CD4-positive, alpha-beta T cell (primary cell): ENCODE measurements at regions not wholly inside any gene's neighbourhood (a gene's known extent, or its start where the extent isn't known, plus 50 kb on each side); places are given as distances from the start of the nearest gene placed in this dataset.

Experiments used
- ATAC-seq: fragments of 200-7000 bp; cut with Tn5 transposase; one replicate; pipeline ENCODE4 v1.10.0; 2022; ENCODE audit warnings: mild to moderate bottlenecking; ENCODE audit not compliant: poor library complexity
- CTCF ChIA-PET: fragments of 350-600 bp; sonication (Branson Sonifier 250); formaldehyde crosslinking; loops from one replicate; lab custom pipeline; 2021; ENCODE audit warnings: antibody characterized with exemption, inconsistent platforms; lab: Charles Lee
- POLR2A ChIA-PET: fragments of 350-600 bp; sonication (Branson Sonifier 250); formaldehyde crosslinking; loops from one replicate; lab custom pipeline; 2021; ENCODE audit warnings: antibody characterized with exemption, inconsistent platforms; lab: Charles Lee
- DNase-seq, 14 experiments: peaks; one replicate each; pipeline ENCODE4 v3.0.0-alpha.2; 2013 to 2020; ENCODE audit warnings: mixed read lengths in 2 of 14
- H3K27ac ChIP-seq, 2 donors: one replicate each; pipeline versions ENCODE4 v1.5.1 to v1.7.0; 2013; ENCODE audit warnings: low read length in 2 of 2, low read depth in 1 of 2, mild to moderate bottlenecking in 1 of 2
- H3K27me3 ChIP-seq, 2 experiments: 1 replicate in 1 of 2; 2 replicates in 1 of 2; pipeline versions ENCODE4 v1.6.1 to v1.7.0; 2013; ENCODE audit warnings: low read length in 2 of 2, control low read depth in 1 of 2, mild to moderate bottlenecking in 1 of 2, moderate library complexity in 1 of 2; ENCODE audit not compliant: insufficient read depth in 2 of 2, control insufficient read depth in 1 of 2
- H3K36me3 ChIP-seq: one replicate; pipeline ENCODE4 v1.6.1; 2013; ENCODE audit warnings: low read length, control low read depth; ENCODE audit not compliant: insufficient read depth
- H3K4me1 ChIP-seq: one replicate; pipeline ENCODE4 v1.6.1; 2013; ENCODE audit warnings: low read length, control low read depth; ENCODE audit not compliant: insufficient read depth
- H3K4me3 ChIP-seq: one replicate; pipeline ENCODE4 v1.5.1; 2013; ENCODE audit warnings: mild to moderate bottlenecking, low read length, moderate library complexity
- H3K9me3 ChIP-seq, 2 experiments: 1 replicate in 1 of 2; 2 replicates in 1 of 2; pipeline versions ENCODE4 v1.6.1 to v1.7.0; 2013; ENCODE audit warnings: low read length in 2 of 2, mild to moderate bottlenecking in 2 of 2, control low read depth in 1 of 2, moderate library complexity in 1 of 2; ENCODE audit not compliant: control insufficient read depth in 1 of 2, insufficient read depth in 1 of 2
- H3K27ac Mint-ChIP-seq: one replicate; pipeline ENCODE4 v1.8.0; 2020; ENCODE audit warnings: mixed read lengths
- H3K27me3 Mint-ChIP-seq: one replicate; pipeline ENCODE4 v1.8.0; 2021; ENCODE audit warnings: mixed read lengths
- H3K36me3 Mint-ChIP-seq: one replicate; pipeline ENCODE4 v1.8.0; 2021; ENCODE audit warnings: low read depth, mixed read lengths
- H3K4me1 Mint-ChIP-seq: one replicate; pipeline ENCODE4 v1.8.0; 2021; ENCODE audit warnings: low read depth, mixed read lengths
- H3K4me3 Mint-ChIP-seq: one replicate; pipeline ENCODE4 v1.8.0; 2020; ENCODE audit warnings: mild to moderate bottlenecking, mixed read lengths
- H3K9me3 Mint-ChIP-seq: one replicate; pipeline ENCODE4 v1.8.0; 2020; ENCODE audit warnings: mixed read lengths
- intact Hi-C, 2 experiments: fragments of 100-400 bp; cut with DNase I in 1 of 2; cut with micrococcal nuclease in 1 of 2; formaldehyde crosslinking; loops; one replicate each; pipeline versions ENCODE4 v1.15.1 to v1.9.0; 2023 to 2025; cut with DNase I, micrococcal nuclease
- TF ChIP-seq, protein P1 (sequence below): fragments of 200-600 bp; IDR thresholded peaks from one replicate; pipeline ENCODE4 v1.8.0; 2022; ENCODE audit warnings: antibody characterized with exemption, mild to moderate bottlenecking

DNA sequence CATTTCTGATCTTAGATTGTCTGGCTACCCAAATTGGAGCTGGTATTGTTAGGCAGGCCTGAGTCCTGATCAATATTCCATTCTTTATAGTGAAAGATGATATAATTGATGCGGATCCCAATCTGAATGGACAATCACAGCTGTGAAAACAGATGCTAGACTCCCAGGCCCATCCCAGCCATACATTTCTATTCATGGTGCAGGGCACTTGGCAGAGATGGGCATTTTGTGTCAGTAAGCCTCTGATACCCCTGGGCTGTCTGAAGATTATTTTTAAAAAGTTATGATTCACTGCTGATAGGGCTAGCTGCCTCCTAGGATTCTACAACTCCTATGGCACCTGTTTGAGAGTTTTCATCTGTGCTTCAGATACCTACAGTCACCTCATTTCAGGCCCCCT lies 61.2 kb upstream of the TSPAN7 start:
- DNase-seq (no peak), ATAC-seq (no peak)
- peaks cover 0 to 15% of the 10 kb centered on the region in 2 experiments for H3K9me3 ChIP-seq
- no peaks in the 10 kb centered on the region for H3K27me3 ChIP-seq
- TF ChIP-seq, protein P1, sequence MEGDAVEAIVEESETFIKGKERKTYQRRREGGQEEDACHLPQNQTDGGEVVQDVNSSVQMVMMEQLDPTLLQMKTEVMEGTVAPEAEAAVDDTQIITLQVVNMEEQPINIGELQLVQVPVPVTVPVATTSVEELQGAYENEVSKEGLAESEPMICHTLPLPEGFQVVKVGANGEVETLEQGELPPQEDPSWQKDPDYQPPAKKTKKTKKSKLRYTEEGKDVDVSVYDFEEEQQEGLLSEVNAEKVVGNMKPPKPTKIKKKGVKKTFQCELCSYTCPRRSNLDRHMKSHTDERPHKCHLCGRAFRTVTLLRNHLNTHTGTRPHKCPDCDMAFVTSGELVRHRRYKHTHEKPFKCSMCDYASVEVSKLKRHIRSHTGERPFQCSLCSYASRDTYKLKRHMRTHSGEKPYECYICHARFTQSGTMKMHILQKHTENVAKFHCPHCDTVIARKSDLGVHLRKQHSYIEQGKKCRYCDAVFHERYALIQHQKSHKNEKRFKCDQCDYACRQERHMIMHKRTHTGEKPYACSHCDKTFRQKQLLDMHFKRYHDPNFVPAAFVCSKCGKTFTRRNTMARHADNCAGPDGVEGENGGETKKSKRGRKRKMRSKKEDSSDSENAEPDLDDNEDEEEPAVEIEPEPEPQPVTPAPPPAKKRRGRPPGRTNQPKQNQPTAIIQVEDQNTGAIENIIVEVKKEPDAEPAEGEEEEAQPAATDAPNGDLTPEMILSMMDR = no peak
- H3K4me3 ChIP-seq = no peak overlapping the region
- Mint-ChIP-seq H3K9me3 (no peaks in the 10 kb centered on the region), H3K36me3 (no peaks in the 10 kb centered on the region), H3K27me3 (peaks cover 10% of the 10 kb centered on the region), H3K4me3 (no peak overlapping the region), H3K4me1 (no peaks in the 10 kb centered on the region), H3K27ac (no peak overlapping the region)
- H3K36me3 ChIP-seq = no peaks in the 10 kb centered on the region
- no peaks in the 10 kb centered on the region for H3K4me1 ChIP-seq
- intact Hi-C loops = no loop called here
- ChIA-PET CTCF (no interaction called here), POLR2A (no interaction called here)
- H3K27ac ChIP-seq = no peak overlapping the region

DNA sequence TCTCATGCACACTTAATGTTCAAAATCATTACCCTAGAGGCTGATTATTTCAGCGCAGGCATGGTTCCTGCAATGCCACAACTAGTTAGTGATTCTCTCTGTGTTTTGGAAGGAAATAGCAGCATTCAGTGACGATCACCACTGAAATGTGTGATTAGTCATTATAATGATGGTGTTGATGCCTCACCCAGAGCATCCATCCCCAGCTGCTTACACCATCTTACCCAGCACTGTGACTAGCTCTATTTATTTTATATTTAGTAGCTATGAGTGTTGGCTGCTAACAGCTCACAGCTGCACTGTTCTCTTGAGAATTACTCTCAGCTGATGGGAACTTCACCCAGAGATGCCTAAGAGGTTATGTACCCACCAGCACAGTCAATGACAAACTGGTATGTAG lies 60.5 kb upstream of the TSPAN7 start:
- Mint-ChIP-seq H3K36me3 (no peaks in the 10 kb centered on the region), H3K27me3 (peaks cover 5% of the 10 kb centered on the region), H3K9me3 (no peaks in the 10 kb centered on the region), H3K27ac (no peak overlapping the region), H3K4me1 (no peaks in the 10 kb centered on the region), H3K4me3 (no peak overlapping the region)
- no peaks in the 10 kb centered on the region for H3K4me1 ChIP-seq
- peaks cover 0 to 15% of the 10 kb centered on the region in 2 experiments for H3K9me3 ChIP-seq
- H3K27me3 ChIP-seq = no peaks in the 10 kb centered on the region
- intact Hi-C loops = no loop called here
- TF ChIP-seq, protein P1 = no peak
- no peaks in the 10 kb centered on the region for H3K36me3 ChIP-seq
- no peak overlapping the region for H3K27ac ChIP-seq
- ChIA-PET CTCF (no interaction called here), POLR2A (no interaction called here)
- ATAC-seq (no peak), DNase-seq (no peak)
- H3K4me3 ChIP-seq = no peak overlapping the region

DNA sequence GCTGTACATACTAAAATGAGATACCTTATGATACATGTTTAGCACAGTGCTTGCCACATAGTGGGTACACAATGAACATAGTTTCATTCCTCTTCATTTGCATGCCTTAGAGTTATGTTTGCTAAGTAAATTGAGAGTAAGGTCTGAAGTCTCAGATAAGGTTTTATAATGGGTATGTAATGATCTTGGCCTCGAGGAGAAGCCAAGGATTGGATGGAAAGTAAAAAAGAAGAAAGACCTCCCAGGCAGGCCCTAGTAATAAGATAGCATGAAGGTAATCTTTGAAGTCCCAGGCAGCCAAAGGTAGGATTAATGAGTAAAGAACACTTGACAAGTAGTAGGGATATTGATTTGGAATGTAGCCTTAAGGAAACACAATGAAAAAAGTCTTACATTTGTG lies 55.8 kb upstream of the TSPAN7 start:
- intact Hi-C loops = no loop called here
- no peak overlapping the region for H3K27ac Mint-ChIP-seq
- Histone ChIP-seq H3K27ac (no peak overlapping the region), H3K4me1 (no peaks in the 10 kb centered on the region), H3K4me3 (no peak overlapping the region), H3K36me3 (no peaks in the 10 kb centered on the region), H3K27me3 (no peaks in the 10 kb centered on the region), H3K9me3 (peaks cover 0 to 15% of the 10 kb centered on the region in 2 experiments)
- DNase-seq = no peak
- H3K36me3 Mint-ChIP-seq = no peaks in the 10 kb centered on the region
- no peak for ATAC-seq
- H3K4me3 Mint-ChIP-seq = no peak overlapping the region
- TF ChIP-seq, protein P1 = no peak
- ChIA-PET POLR2A (no interaction called here), CTCF (no interaction called here)
- H3K4me1 Mint-ChIP-seq = no peaks in the 10 kb centered on the region
- H3K9me3 Mint-ChIP-seq = no peaks in the 10 kb centered on the region
- no peaks in the 10 kb centered on the region for H3K27me3 Mint-ChIP-seq
